Anterior cingulate cortex (tissue), 58 donors: ENCODE measurements at regions not wholly inside any gene's neighbourhood (a gene's known extent, or its start where the extent isn't known, plus 50 kb on each side); places are given as distances from the start of the nearest gene placed in this dataset.

Experiments
- DNase-seq, 58 donors: peaks; one replicate each; lab custom pipeline; 2025; lab: John Stamatoyannopoulos, UW

GRCh38 chr18:73879328-73879727 lies 268.3 kb downstream of the FBXO15 start:
- no peak for DNase-seq

- no peak for DNase-seq
Measured at GRCh38 chr18:73869182-73869581, 278.5 kb downstream of the FBXO15 start.

GRCh38 chr18:73861771-73862170 lies 285.9 kb downstream of the FBXO15 start:
- no peak for DNase-seq

GRCh38 chr18:73859837-73860397 lies 287.7 kb downstream of the FBXO15 start:
- peak in 8 of 58 donors; percentile 4 to 34 (median 21) for DNase-seq

- no peak for DNase-seq
Measured at GRCh38 chr18:73852789-73853549, 294.7 kb downstream of the FBXO15 start.

- DNase-seq: no peak
Measured at GRCh38 chr18:73850782-73851181, 296.9 kb downstream of the FBXO15 start.

GRCh38 chr18:73848656-73849055 lies 299.0 kb downstream of the FBXO15 start:
- no peak for DNase-seq

- peak in 2 of 58 donors; percentile 7 to 9 for DNase-seq
Measured at GRCh38 chr18:73843455-73843854, 304.2 kb downstream of the FBXO15 start.

GRCh38 chr18:73842795-73843394 lies 304.7 kb downstream of the FBXO15 start:
- DNase-seq: peak in 33 of 58 donors; percentile 2 to 66 (median 22)

GRCh38 chr18:73841661-73842060 lies 306.0 kb downstream of the FBXO15 start:
- no peak for DNase-seq

GRCh38 chr18:73840319-73840945 lies 307.2 kb downstream of the FBXO15 start:
- peak in 22 of 58 donors; percentile 5 to 62 (median 18) for DNase-seq

- DNase-seq: no peak
Measured at GRCh38 chr18:73839441-73839840, 308.2 kb downstream of the FBXO15 start.

GRCh38 chr18:73838107-73838506 lies 309.5 kb downstream of the FBXO15 start:
- DNase-seq: no peak

- no peak for DNase-seq
Measured at GRCh38 chr18:73835656-73836364, 311.8 kb downstream of the FBXO15 start.

- DNase-seq: no peak
Measured at GRCh38 chr18:73835039-73835438, 312.6 kb downstream of the FBXO15 start.

GRCh38 chr18:73831688-73832087 lies 315.9 kb downstream of the FBXO15 start:
- no peak for DNase-seq

GRCh38 chr18:73829146-73829545 lies 318.5 kb downstream of the FBXO15 start:
- DNase-seq: no peak

- no peak for DNase-seq
Measured at GRCh38 chr18:73827801-73828200, 319.8 kb downstream of the FBXO15 start.

- no peak for DNase-seq
Measured at GRCh38 chr18:73826098-73826497, 321.5 kb downstream of the FBXO15 start.

- no peak for DNase-seq
Measured at GRCh38 chr18:73824671-73825070, 323.0 kb downstream of the FBXO15 start.

GRCh38 chr18:73812423-73812822 lies 335.2 kb downstream of the FBXO15 start:
- DNase-seq: no peak
